Parathyroid adenoma (tissue), 2 donors: ENCODE measurements at regions not wholly inside any gene's neighbourhood (a gene's known extent, or its start where the extent isn't known, plus 50 kb on each side); places are given as distances from the start of the nearest gene placed in this dataset.

Source experiments
- H2AFZ ChIP-seq: fragments of 300-600 bp; sonication (generic); one replicate; pipeline ENCODE4 v1.7.0; 2017; ENCODE audit warnings: antibody characterized with exemption, mild to moderate bottlenecking
- H3K27ac ChIP-seq: fragments of 300-600 bp; sonication (generic); one replicate; pipeline ENCODE4 v1.7.0; 2017
- H3K27me3 ChIP-seq: fragments of 300-600 bp; sonication (generic); one replicate; pipeline ENCODE4 v1.7.0; 2017; ENCODE audit warnings: low read length; ENCODE audit not compliant: control insufficient read depth, insufficient read depth
- H3K36me3 ChIP-seq: fragments of 300-600 bp; sonication (generic); one replicate; pipeline ENCODE4 v1.7.0; 2017; ENCODE audit warnings: low read length; ENCODE audit not compliant: control insufficient read depth, insufficient read depth
- H3K4me1 ChIP-seq: fragments of 300-600 bp; sonication (generic); one replicate; pipeline ENCODE4 v1.7.0; 2017; ENCODE audit warnings: control low read depth
- H3K4me2 ChIP-seq: fragments of 300-600 bp; sonication (generic); one replicate; pipeline ENCODE4 v1.7.0; 2017; ENCODE audit warnings: low read length
- H3K4me3 ChIP-seq: fragments of 300-600 bp; sonication (generic); one replicate; pipeline ENCODE4 v1.7.0; 2017; ENCODE audit warnings: low read depth, low read length
- H3K79me2 ChIP-seq: fragments of 300-600 bp; sonication (generic); one replicate; pipeline ENCODE4 v1.7.0; 2017; ENCODE audit warnings: control low read depth
- H3K9ac ChIP-seq: fragments of 300-600 bp; sonication (generic); one replicate; pipeline ENCODE4 v1.7.0; 2017; ENCODE audit warnings: mild to moderate bottlenecking
- H3K9me3 ChIP-seq: fragments of 300-600 bp; sonication (generic); one replicate; pipeline ENCODE4 v1.7.0; 2017; ENCODE audit warnings: low read length; ENCODE audit not compliant: control insufficient read depth
- CTCF ChIP-seq: fragments of 300-600 bp; sonication (generic); IDR thresholded peaks from one replicate; pipeline ENCODE4 v1.7.0; 2017; ENCODE audit warnings: antibody characterized with exemption, mild to moderate bottlenecking
- donor health status: primary hyperparathyroidism.

DNA sequence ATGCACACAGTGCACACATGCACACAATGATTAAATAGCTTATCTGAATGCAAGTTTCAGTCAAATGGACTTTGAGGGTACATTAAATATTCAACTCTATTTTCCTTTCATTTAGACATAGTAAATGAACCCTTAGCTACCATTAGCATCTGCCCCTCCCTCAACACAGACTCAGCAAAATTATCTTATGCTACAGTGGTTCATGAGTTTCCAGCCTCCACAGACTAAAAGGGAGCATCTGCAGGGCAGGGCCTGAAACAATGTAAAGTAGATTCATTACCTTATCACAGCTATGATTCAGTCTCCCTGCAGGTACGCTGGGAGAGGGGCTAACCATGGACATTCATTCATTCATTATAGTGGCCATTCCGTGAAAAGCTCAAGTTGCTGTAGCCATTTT, 329.1 kb downstream of the VGLL3 start:
- Histone ChIP-seq H3K27ac (no peak overlapping the region), H3K4me1 (no peaks in the 10 kb centered on the region), H3K36me3 (no peaks in the 10 kb centered on the region), H3K4me2 (no peak overlapping the region), H3K4me3 (no peak overlapping the region), H3K9ac (no peak overlapping the region), H3K27me3 (no peaks in the 10 kb centered on the region), H2AFZ (no peak overlapping the region), H3K9me3 (no peaks in the 10 kb centered on the region), H3K79me2 (no peaks in the 10 kb centered on the region)
- no peak for TF ChIP-seq CTCF

DNA sequence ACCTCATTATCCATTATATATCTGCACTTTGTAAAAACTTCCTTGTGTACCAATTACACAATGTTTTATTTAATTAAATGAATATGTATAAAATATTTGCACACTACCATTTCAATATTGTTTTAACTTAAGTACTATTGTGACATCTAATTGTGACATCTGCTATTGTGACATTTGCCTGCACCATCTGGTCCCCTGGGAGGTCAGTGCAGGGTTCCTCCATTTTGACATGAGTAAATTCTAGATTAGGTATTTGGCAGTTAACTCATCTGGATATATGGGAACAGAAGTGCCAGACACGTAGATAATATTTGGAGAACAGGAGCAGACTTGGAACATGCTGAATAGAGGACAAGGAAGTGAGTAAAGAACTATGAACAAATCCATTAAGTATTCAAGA, 332.1 kb downstream of the VGLL3 start:
- Histone ChIP-seq H3K79me2 (no peaks in the 10 kb centered on the region), H2AFZ (no peak overlapping the region), H3K9me3 (no peaks in the 10 kb centered on the region), H3K4me1 (no peaks in the 10 kb centered on the region), H3K27me3 (no peaks in the 10 kb centered on the region), H3K9ac (no peak overlapping the region), H3K27ac (no peak overlapping the region), H3K4me2 (no peak overlapping the region), H3K4me3 (no peak overlapping the region), H3K36me3 (no peaks in the 10 kb centered on the region)
- TF ChIP-seq CTCF, result no peak

DNA sequence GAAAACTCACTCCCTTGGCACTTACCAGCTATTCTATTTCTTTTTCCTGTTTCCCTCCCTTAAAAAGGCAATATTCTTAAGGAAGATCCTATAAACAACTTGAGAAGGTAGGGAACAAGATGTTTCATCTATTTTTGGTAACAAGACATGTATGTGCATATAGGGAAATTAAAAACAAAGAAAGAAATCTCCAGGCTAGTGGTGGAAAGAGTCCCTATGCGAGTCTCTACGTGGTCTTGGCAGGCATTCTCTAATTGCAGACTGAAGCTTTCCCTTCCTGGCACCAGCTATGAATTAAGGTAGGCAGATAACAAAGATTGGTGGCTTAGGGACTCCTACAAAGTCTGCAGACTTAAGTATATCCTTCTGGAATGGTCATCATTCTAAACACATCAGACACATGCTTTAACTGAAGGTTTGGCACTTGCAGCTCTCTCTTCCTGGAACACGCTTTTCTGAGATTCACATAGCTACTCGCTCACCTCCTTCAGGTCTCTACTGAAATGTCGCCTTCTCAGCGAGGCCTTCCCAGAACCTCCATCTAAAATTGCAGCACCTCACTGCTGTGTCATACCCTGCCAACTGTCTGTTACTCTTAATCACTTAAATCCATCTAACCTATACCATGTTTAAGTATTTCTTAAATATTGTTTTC, 336.0 kb downstream of the VGLL3 start:
- H3K4me3 ChIP-seq, result no peak overlapping the region
- H3K9me3 ChIP-seq, result no peaks in the 10 kb centered on the region
- no peak overlapping the region for H3K4me2 ChIP-seq
- no peaks in the 10 kb centered on the region for H3K4me1 ChIP-seq
- no peak for TF ChIP-seq CTCF
- no peaks in the 10 kb centered on the region for H3K36me3 ChIP-seq
- no peak overlapping the region for H3K27ac ChIP-seq
- H3K27me3 ChIP-seq, result no peaks in the 10 kb centered on the region
- no peak overlapping the region for H3K9ac ChIP-seq
- H3K79me2 ChIP-seq, result no peaks in the 10 kb centered on the region
- H2AFZ ChIP-seq, result no peak overlapping the region

- H3K27ac ChIP-seq, result no peak overlapping the region
- no peaks in the 10 kb centered on the region for H3K9me3 ChIP-seq
- H3K36me3 ChIP-seq, result no peaks in the 10 kb centered on the region
- H3K4me2 ChIP-seq, result no peak overlapping the region
- TF ChIP-seq CTCF, result no peak
- no peak overlapping the region for H3K4me3 ChIP-seq
- no peaks in the 10 kb centered on the region for H3K27me3 ChIP-seq
- H3K4me1 ChIP-seq, result no peaks in the 10 kb centered on the region
- no peaks in the 10 kb centered on the region for H3K79me2 ChIP-seq
- no peak overlapping the region for H3K9ac ChIP-seq
- H2AFZ ChIP-seq, result no peak overlapping the region
These were observed 337.2 kb downstream of the VGLL3 start for GRCh38 chr3:86653661-86654205.

DNA sequence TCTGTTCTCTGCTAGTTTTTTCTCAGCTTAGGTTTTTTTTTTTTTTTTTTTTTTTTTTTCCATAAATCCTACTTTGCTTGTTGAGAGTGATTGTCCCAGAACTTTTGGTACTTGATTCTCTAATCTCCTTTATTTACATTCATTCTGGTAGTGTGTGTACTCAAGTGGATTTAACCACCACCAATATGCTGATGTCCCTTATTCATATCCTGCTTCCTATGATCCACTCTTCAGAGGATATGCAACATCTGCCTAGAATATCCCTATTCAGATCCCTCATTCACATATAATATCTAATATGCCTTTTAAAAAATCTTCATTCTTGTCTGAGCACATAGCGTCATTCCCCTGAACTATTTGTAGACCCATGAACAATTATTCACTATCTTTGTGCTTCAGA, 342.9 kb downstream of the VGLL3 start:
- no peak overlapping the region for H3K9ac ChIP-seq
- TF ChIP-seq CTCF, result no peak
- H3K4me1 ChIP-seq, result no peaks in the 10 kb centered on the region
- no peaks in the 10 kb centered on the region for H3K9me3 ChIP-seq
- H2AFZ ChIP-seq, result no peak overlapping the region
- no peak overlapping the region for H3K4me3 ChIP-seq
- H3K79me2 ChIP-seq, result no peaks in the 10 kb centered on the region
- no peak overlapping the region for H3K27ac ChIP-seq
- H3K27me3 ChIP-seq, result no peaks in the 10 kb centered on the region
- H3K36me3 ChIP-seq, result no peaks in the 10 kb centered on the region
- no peak overlapping the region for H3K4me2 ChIP-seq
